ENCODE measurements at regions not wholly inside any gene's neighbourhood (a gene's known extent, or its start where the extent isn't known, plus 50 kb on each side); places are given as distances from the start of the nearest gene placed in this dataset.
"Not testable (repeated sequence)": the region's sequence is repeated elsewhere in the genome, so short reads cannot be mapped to it uniquely, and the experiment has no call there.

GRCh38 chr16:29129458-29130038, 144.7 kb downstream of the LAT start:
- H3K27ac ChIP-seq (ENCODE audit: low read depth in 1 of 2, low read length in 2 of 2); H3K4me1 ChIP-seq (ENCODE audit: control insufficient read depth in 1 of 2, insufficient read depth in 2 of 2, low read length in 2 of 2); H3K27me3 ChIP-seq (ENCODE audit: control insufficient read depth in 1 of 2, insufficient read depth in 2 of 2, low read length in 1 of 2); H3K4me3 ChIP-seq (ENCODE audit: low read length in 2 of 2); H3K9me3 ChIP-seq (ENCODE audit: control insufficient read depth, low read length); H3K36me3 ChIP-seq (ENCODE audit: control insufficient read depth in 1 of 2, insufficient read depth in 2 of 2, low read length in 1 of 2): not testable (repeated sequence)
- ATAC-seq (ENCODE audit: low FRiP score): peak; percentile 72
- WGBS, 2 donors: 75 to 82% methylated on average over 17 to 18 of the region's 18 CpGs
- DNase-seq: peak; percentile 73 to 77
- intact Hi-C loops (cut with DNase I): loop anchor here in 1 of 2 donors (10.0 kb wide), 1 partner anchor 185 kb away; no protein-coding TSS in a partner anchor

GRCh38 chr16:29128732-29129457, 144.0 kb downstream of the LAT start:
- H3K27ac ChIP-seq (ENCODE audit: low read depth in 1 of 2, low read length in 2 of 2); H3K4me1 ChIP-seq (ENCODE audit: control insufficient read depth in 1 of 2, insufficient read depth in 2 of 2, low read length in 2 of 2); H3K36me3 ChIP-seq (ENCODE audit: control insufficient read depth in 1 of 2, insufficient read depth in 2 of 2, low read length in 1 of 2); ATAC-seq (ENCODE audit: low FRiP score); H3K27me3 ChIP-seq (ENCODE audit: control insufficient read depth in 1 of 2, insufficient read depth in 2 of 2, low read length in 1 of 2); H3K4me3 ChIP-seq (ENCODE audit: low read length in 2 of 2); H3K9me3 ChIP-seq (ENCODE audit: control insufficient read depth, low read length): not testable (repeated sequence)
- intact Hi-C loops (cut with DNase I): loop anchor here in 1 of 2 donors (10.0 kb wide), 1 partner anchor 186 kb away; no protein-coding TSS in a partner anchor
- peak; percentile 42 to 64 for DNase-seq
- 55 to 59% methylated on average over 20 of the region's 20 CpGs for WGBS, 2 donors

DNA sequence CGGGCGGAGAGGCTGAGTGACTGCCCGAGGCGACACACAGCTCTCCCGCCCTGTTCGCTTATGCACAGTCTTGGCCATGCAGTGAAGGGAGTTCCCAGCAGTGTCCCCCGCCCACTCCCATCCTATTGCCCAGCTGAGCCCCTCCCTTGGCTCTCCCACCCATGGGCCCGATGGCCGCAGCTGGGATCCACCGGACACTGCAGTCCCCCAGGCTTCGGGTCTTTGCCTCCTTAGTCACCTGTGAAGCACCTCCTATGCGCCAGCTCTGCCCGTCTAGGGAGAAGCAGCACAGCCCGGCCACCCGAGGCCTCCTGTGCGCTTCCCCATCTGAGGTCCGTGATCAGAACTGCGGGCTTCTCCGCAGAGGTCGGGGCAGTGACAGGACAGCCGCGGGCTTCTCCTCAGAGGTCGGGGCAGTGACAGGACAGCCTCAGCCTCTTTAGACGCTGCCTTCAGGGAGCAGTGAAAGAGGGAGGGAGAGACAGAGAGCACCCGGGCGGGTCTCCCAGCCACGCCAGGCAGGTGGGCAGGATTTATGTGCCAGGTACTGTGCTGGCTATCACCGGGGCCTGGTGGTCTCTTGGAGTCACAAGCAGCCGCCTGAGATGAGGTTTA, 143.1 kb downstream of the LAT start:
- H3K27ac ChIP-seq (ENCODE audit: low read depth in 1 of 2, low read length in 2 of 2); H3K4me1 ChIP-seq (ENCODE audit: control insufficient read depth in 1 of 2, insufficient read depth in 2 of 2, low read length in 2 of 2); H3K4me3 ChIP-seq (ENCODE audit: low read length in 2 of 2); H3K9me3 ChIP-seq (ENCODE audit: control insufficient read depth, low read length); H3K36me3 ChIP-seq (ENCODE audit: control insufficient read depth in 1 of 2, insufficient read depth in 2 of 2, low read length in 1 of 2); H3K27me3 ChIP-seq (ENCODE audit: control insufficient read depth in 1 of 2, insufficient read depth in 2 of 2, low read length in 1 of 2); ATAC-seq (ENCODE audit: low FRiP score): not testable (repeated sequence)
- 81 to 83% methylated on average over 27 to 29 of the region's 29 CpGs for WGBS, 2 donors
- DNase-seq: peak in 1 of 2 donors; percentile 62
- intact Hi-C loops (cut with DNase I): loop anchor here in 1 of 2 donors (10.0 kb wide), 1 partner anchor 187 kb away; no protein-coding TSS in a partner anchor

GRCh38 chr16:29126616-29127015, 141.8 kb downstream of the LAT start:
- no peak overlapping the region for H3K4me3 ChIP-seq (ENCODE audit: low read length in 2 of 2)
- no peak for ATAC-seq (ENCODE audit: low FRiP score)

DNA sequence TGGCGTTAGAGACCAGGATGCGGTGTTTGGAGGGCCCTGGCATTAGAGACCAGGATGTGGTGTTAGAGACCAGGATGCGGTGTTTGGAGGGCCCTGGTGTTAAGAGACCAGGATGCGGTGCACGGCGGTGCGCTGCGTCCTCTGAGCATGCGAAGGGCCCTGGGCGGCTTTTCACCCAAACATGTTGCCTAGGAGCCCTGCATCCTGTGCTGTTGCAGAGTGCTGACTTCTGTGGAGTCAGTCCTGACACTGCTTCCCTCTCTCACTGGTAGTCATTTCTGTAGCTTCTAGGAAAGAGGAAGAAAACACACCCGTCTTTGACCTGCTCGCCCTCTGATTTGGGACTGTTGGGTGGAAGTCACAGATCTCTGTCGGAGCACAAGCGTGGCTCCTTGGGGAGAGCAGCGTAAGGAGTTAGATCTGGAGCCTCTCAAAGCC, 141.2 kb downstream of the LAT start:
- no peaks in the 10 kb centered on the region for H3K9me3 ChIP-seq (ENCODE audit: control insufficient read depth, low read length)
- H3K27me3 ChIP-seq (ENCODE audit: control insufficient read depth in 1 of 2, insufficient read depth in 2 of 2, low read length in 1 of 2): no peaks in the 10 kb centered on the region
- peak in 1 of 2 donors; percentile 75 for DNase-seq
- ATAC-seq (ENCODE audit: low FRiP score): no peak
- H3K27ac ChIP-seq (ENCODE audit: low read depth in 1 of 2, low read length in 2 of 2): no peak overlapping the region
- WGBS, 2 donors: 95 to 96% methylated on average over 15 of the region's 15 CpGs
- no peaks in the 10 kb centered on the region for H3K36me3 ChIP-seq (ENCODE audit: control insufficient read depth in 1 of 2, insufficient read depth in 2 of 2, low read length in 1 of 2)
- no peak overlapping the region for H3K4me3 ChIP-seq (ENCODE audit: low read length in 2 of 2)
- no peaks in the 10 kb centered on the region for H3K4me1 ChIP-seq (ENCODE audit: control insufficient read depth in 1 of 2, insufficient read depth in 2 of 2, low read length in 2 of 2)
- intact Hi-C loops (cut with DNase I): loop anchor here in 1 of 2 donors (10.0 kb wide), 1 partner anchor 189 kb away; no protein-coding TSS in a partner anchor

More at GRCh38 chr16:29126616-29127015, 141.8 kb downstream of the LAT start:
- H3K27me3 ChIP-seq (ENCODE audit: control insufficient read depth in 1 of 2, insufficient read depth in 2 of 2, low read length in 1 of 2): no peaks in the 10 kb centered on the region
- H3K4me1 ChIP-seq (ENCODE audit: control insufficient read depth in 1 of 2, insufficient read depth in 2 of 2, low read length in 2 of 2): no peaks in the 10 kb centered on the region
- H3K9me3 ChIP-seq (ENCODE audit: control insufficient read depth, low read length): no peaks in the 10 kb centered on the region
- no peaks in the 10 kb centered on the region for H3K36me3 ChIP-seq (ENCODE audit: control insufficient read depth in 1 of 2, insufficient read depth in 2 of 2, low read length in 1 of 2)
- peak in 1 of 2 donors; percentile 2 for DNase-seq
- intact Hi-C loops (cut with DNase I): loop anchor here in 1 of 2 donors (10.0 kb wide), 1 partner anchor 188 kb away; no protein-coding TSS in a partner anchor
- H3K27ac ChIP-seq (ENCODE audit: low read depth in 1 of 2, low read length in 2 of 2): no peak overlapping the region
- WGBS, 2 donors: 55 to 70% methylated on average over 5 of the region's 5 CpGs

DNA sequence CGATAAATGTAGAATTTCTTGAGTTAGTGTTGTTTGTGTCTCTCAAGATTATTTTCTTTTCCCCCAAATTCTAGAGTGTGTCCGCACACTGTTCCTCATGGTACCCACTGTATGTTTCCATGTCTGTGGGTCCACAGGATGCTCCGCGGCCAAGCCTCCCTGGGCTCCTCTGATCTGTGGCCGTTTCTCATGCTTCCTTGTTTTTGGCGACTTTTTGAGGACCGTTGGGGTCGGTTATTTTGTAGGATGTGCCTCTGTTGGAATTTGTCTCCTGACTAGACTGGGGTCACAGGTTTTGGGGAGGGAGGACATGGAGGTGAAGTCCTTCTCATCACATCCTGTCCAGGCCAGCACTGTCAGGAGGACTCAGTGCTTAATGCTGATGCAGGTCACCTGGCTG, 140.0 kb downstream of the LAT start:
- intact Hi-C loops (cut with DNase I): loop anchor here in 1 of 2 donors (10.0 kb wide), 1 partner anchor 190 kb away; no protein-coding TSS in a partner anchor
- no peak overlapping the region for H3K4me3 ChIP-seq (ENCODE audit: low read length in 2 of 2)
- ATAC-seq (ENCODE audit: low FRiP score) (no peak), DNase-seq (peak in 1 of 2 donors; percentile 9)
- 85 to 90% methylated on average over 8 of the region's 8 CpGs for WGBS, 2 donors
- H3K27ac ChIP-seq (ENCODE audit: low read depth in 1 of 2, low read length in 2 of 2): no peak overlapping the region
- H3K9me3 ChIP-seq (ENCODE audit: control insufficient read depth, low read length): no peaks in the 10 kb centered on the region
- H3K27me3 ChIP-seq (ENCODE audit: control insufficient read depth in 1 of 2, insufficient read depth in 2 of 2, low read length in 1 of 2): no peaks in the 10 kb centered on the region
- H3K4me1 ChIP-seq (ENCODE audit: control insufficient read depth in 1 of 2, insufficient read depth in 2 of 2, low read length in 2 of 2): no peaks in the 10 kb centered on the region
- no peaks in the 10 kb centered on the region for H3K36me3 ChIP-seq (ENCODE audit: control insufficient read depth in 1 of 2, insufficient read depth in 2 of 2, low read length in 1 of 2)

- not testable (repeated sequence) for H3K27ac ChIP-seq (ENCODE audit: low read depth in 1 of 2, low read length in 2 of 2); ATAC-seq (ENCODE audit: low FRiP score); H3K4me1 ChIP-seq (ENCODE audit: control insufficient read depth in 1 of 2, insufficient read depth in 2 of 2, low read length in 2 of 2); DNase-seq; H3K36me3 ChIP-seq (ENCODE audit: control insufficient read depth in 1 of 2, insufficient read depth in 2 of 2, low read length in 1 of 2); H3K4me3 ChIP-seq (ENCODE audit: low read length in 2 of 2); H3K27me3 ChIP-seq (ENCODE audit: control insufficient read depth in 1 of 2, insufficient read depth in 2 of 2, low read length in 1 of 2); H3K9me3 ChIP-seq (ENCODE audit: control insufficient read depth, low read length)
- 93 to 98% methylated on average over 7 of the region's 7 CpGs for WGBS, 2 donors
- intact Hi-C loops (cut with DNase I): loop anchor here in 1 of 2 donors (10.0 kb wide), 1 partner anchor 191 kb away; no protein-coding TSS in a partner anchor
Measured at GRCh38 chr16:29124162-29124561, 139.3 kb downstream of the LAT start.

DNA sequence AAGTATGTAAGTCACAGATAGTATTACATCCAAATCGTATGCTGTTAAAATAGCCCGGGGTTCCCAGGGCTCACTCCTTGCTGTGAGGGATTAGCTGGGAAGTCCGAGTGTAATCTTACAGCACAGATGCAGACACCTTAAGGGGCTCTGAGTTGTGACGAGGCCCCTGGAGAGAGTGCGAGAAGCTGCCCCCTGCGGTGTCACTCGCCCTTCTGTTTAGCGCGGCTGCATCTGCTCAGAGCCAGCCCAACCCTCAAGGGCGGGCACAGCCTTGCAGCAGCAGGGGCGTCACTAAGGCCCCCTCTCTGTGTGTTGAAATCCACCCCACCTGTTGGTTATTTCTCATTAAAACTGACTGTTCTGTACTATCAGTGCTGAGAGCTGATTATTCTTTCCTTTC, 135.8 kb downstream of the LAT start:
- not testable (repeated sequence) for DNase-seq; H3K9me3 ChIP-seq (ENCODE audit: control insufficient read depth, low read length); H3K27ac ChIP-seq (ENCODE audit: low read depth in 1 of 2, low read length in 2 of 2); H3K4me3 ChIP-seq (ENCODE audit: low read length in 2 of 2); H3K36me3 ChIP-seq (ENCODE audit: control insufficient read depth in 1 of 2, insufficient read depth in 2 of 2, low read length in 1 of 2); ATAC-seq (ENCODE audit: low FRiP score); H3K27me3 ChIP-seq (ENCODE audit: control insufficient read depth in 1 of 2, insufficient read depth in 2 of 2, low read length in 1 of 2); H3K4me1 ChIP-seq (ENCODE audit: control insufficient read depth in 1 of 2, insufficient read depth in 2 of 2, low read length in 2 of 2)
- WGBS, 2 donors: 82 to 84% methylated on average over 11 of the region's 11 CpGs
- intact Hi-C loops (cut with DNase I): loop anchor here in 1 of 2 donors (10.0 kb wide), 1 partner anchor 194 kb away; no protein-coding TSS in a partner anchor

Measured in aorta (tissue), 5 donors.